Heart left ventricle (tissue), 16 donors: ENCODE measurements at regions not wholly inside any gene's neighbourhood (a gene's known extent, or its start where the extent isn't known, plus 50 kb on each side); places are given as distances from the start of the nearest gene placed in this dataset.

Experiments used
- ATAC-seq, 4 donors: fragments of 200-7000 bp; cut with Tn5 transposase; one replicate each; pipeline ENCODE4 v1.9.1; 2020 to 2022; ENCODE audit warnings: moderate library complexity in 4 of 4, mild to moderate bottlenecking in 3 of 4, moderate number of reproducible peaks in 1 of 4
- DNase-seq, 5 donors: peaks; one replicate each; pipeline ENCODE4 v3.0.0-alpha.2; 2020
- H3K27ac ChIP-seq, 12 donors: fragments of 200-600 bp; sonication (generic) in 4 of 12; one replicate each; pipeline versions ENCODE4 v1.5.0 to v1.8.0; 2016 to 2022; ENCODE audit warnings: mild to moderate bottlenecking in 2 of 12
- H3K27me3 ChIP-seq, 9 donors: fragments of 200-600 bp; sonication (generic) in 2 of 9; one replicate each; pipeline versions ENCODE4 v1.5.1 to v1.8.0; 2016 to 2022; ENCODE audit warnings: mild to moderate bottlenecking in 3 of 9
- H3K36me3 ChIP-seq, 9 donors: fragments of 200-600 bp; sonication (generic) in 2 of 9; one replicate each; pipeline versions ENCODE4 v1.5.0 to v1.8.0; 2018 to 2022; ENCODE audit warnings: mild to moderate bottlenecking in 2 of 9
- H3K4me1 ChIP-seq, 12 donors: fragments of 200-600 bp; sonication (generic) in 4 of 12; one replicate each; pipeline versions ENCODE4 v1.5.0 to v1.8.0; 2016 to 2022; ENCODE audit warnings: mild to moderate bottlenecking in 3 of 12
- H3K4me3 ChIP-seq, 12 donors: fragments of 200-600 bp; sonication (generic) in 4 of 12; one replicate each; pipeline versions ENCODE4 v1.5.0 to v1.8.0; 2017 to 2022; ENCODE audit warnings: mild to moderate bottlenecking in 9 of 12, moderate library complexity in 4 of 12
- H3K9me3 ChIP-seq, 12 donors: fragments of 200-600 bp; sonication (generic) in 4 of 12; one replicate each; pipeline versions ENCODE4 v1.5.0 to v1.8.0; 2016 to 2022; ENCODE audit warnings: mild to moderate bottlenecking in 1 of 12
- POLR2A ChIP-seq, 2 donors: fragments of 450-650 bp; IDR thresholded peaks; one replicate each; pipeline ENCODE4 v1.6.1; 2017; ENCODE audit warnings: antibody characterized with exemption in 2 of 2, mild to moderate bottlenecking in 2 of 2, moderate library complexity in 2 of 2
- WGBS, 4 donors: extraction: QIAGEN DNeasy Blood & Tissue Kit in 2 of 4; methylation state at CpG; one replicate each; pipeline versions ENCODE4 v1.1.5 to v1.1.7; 2013 to 2018; 5-methylcytosine and 5-hydroxymethylcytosine counted together
- intact Hi-C, 10 donors: fragments of 100-400 bp; cut with DNase I; formaldehyde crosslinking; loops; one replicate each; pipeline versions ENCODE4 v1.11.1 to v1.14.2; 2022
- TF ChIP-seq, protein P1 (sequence below), 12 donors: fragments of 200-600 bp; sonication (generic) in 4 of 12; IDR thresholded peaks; one replicate each; pipeline versions ENCODE4 v1.5.0 to v1.8.0; 2018 to 2022; ENCODE audit warnings: antibody characterized with exemption in 12 of 12, mild to moderate bottlenecking in 5 of 12
- donor health status: ischemic (EF 13 %, LVEDD 7.1; RV severe dilation, severe dysfunction).
- donor health status: healthy with polysubstance abuse.
- donor health status: DM: no; HTN: yes; CAD: no.
- donor health status: DM: no; HTN: no; CAD: no.
- donor health status: ischemic (EF 25% LVEDD 6.9; RV normal size, moderate dysfunction).
- donor health status: ischemic (EF 25% LVEDD 5.7; RV mildly dilated, moderate dysfunction).
- donor health status: healthy.
- donor health status: DM: yes; HTN: yes; CAD: no.
- donor health status: ischemic (EF 35%, LVEDD 5.7; RV mildly dilated, moderate dysfunction).
- donor health status: nonischemic (EF 11% LVEDD 7.7; RV severe dilation, severe dysfunction).
- donor health status: DM: yes; HTN: yes; CAD: no.
- donor health status: PGD.
- donor health status: ischemic (EF 29% LVEDD 5.4; RV normal size, mild dysfunction).
- donor health status: nonischemic (EF 23%, LVEDD 6.1; RV moderate dilation, normal function).

DNA sequence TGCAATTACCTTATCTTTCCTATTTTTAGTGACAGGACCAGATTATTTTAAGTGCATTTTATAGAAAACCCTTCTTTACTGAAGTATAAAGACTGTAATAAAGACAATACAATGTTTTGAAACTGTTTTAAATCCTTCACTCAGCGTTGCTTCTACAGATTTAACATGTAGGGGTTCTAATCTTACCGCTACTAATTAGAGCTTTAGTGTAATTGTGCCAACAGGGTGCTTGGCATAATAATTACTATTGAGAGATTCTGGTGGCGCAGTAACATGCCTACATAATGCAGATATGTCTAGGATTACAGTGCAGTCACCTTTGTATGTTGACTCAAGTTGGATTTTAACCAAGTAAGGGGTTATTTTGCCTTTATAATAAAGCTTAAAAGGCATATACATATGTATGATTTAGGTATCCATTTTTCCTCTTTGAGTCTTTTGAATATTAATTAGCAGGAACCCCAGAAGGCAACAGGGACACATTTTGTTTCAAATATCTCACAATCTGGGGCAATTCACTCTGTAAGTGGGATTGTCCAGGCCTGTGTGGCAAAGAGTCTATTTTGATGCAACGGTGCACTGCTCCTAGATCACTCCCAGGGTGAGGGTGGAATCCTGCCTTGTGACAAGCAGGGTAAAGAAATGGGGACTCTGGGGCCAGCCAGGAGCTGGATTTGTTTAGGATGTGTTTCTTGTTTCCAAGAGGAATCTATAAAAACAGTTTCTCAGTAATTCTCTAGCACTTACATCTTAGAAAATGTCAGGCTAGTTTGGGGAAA, 604.7 kb upstream of the SALL1 start:
- intact Hi-C loops, result no loop called here
- H3K36me3 ChIP-seq, result no peaks in the 10 kb centered on the region
- H3K9me3 ChIP-seq, result no peaks in the 10 kb centered on the region
- 68 to 78% (median 72%) methylated on average over 4 of the region's 4 CpGs for WGBS, 4 donors
- TF ChIP-seq POLR2A (IDR thresholded peaks at IDR 0.05), result no peak
- TF ChIP-seq, protein P1, sequence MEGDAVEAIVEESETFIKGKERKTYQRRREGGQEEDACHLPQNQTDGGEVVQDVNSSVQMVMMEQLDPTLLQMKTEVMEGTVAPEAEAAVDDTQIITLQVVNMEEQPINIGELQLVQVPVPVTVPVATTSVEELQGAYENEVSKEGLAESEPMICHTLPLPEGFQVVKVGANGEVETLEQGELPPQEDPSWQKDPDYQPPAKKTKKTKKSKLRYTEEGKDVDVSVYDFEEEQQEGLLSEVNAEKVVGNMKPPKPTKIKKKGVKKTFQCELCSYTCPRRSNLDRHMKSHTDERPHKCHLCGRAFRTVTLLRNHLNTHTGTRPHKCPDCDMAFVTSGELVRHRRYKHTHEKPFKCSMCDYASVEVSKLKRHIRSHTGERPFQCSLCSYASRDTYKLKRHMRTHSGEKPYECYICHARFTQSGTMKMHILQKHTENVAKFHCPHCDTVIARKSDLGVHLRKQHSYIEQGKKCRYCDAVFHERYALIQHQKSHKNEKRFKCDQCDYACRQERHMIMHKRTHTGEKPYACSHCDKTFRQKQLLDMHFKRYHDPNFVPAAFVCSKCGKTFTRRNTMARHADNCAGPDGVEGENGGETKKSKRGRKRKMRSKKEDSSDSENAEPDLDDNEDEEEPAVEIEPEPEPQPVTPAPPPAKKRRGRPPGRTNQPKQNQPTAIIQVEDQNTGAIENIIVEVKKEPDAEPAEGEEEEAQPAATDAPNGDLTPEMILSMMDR (IDR thresholded peaks at IDR 0.05), result no peak
- H3K27me3 ChIP-seq, result peaks cover 0 to 37% (median 0%) of the 10 kb centered on the region in 9 donors
- H3K4me1 ChIP-seq, result no peaks in the 10 kb centered on the region
- ATAC-seq, result no peak
- no peak overlapping the region for H3K4me3 ChIP-seq
- H3K27ac ChIP-seq, result no peak overlapping the region
- no peak for DNase-seq

DNA sequence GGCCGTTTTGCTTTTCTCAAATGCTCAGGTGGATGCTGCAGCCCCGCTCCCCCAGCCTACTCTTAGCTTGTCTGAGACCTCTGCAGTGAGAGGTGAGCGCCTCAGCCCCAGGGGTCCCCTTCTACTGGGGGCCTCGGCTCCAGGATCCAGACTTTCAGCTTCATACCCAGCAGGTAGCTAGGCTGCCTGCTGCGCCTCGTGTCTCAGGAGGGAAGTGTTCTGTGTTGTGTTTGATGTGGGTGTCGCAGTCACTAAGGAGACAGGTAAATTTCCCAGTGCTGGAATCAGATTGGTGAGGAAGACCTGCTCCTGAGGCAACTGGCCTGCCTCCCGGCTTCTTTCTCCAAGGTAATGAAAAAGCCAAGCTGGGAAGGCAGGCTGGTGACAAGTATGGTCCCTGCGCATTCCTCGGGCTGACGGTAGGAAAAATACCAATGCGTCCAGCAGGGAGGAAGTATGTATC, 604.0 kb upstream of the SALL1 start:
- Histone ChIP-seq H3K4me3 (no peak overlapping the region), H3K4me1 (no peaks in the 10 kb centered on the region), H3K27me3 (peaks cover 0 to 36% (median 0%) of the 10 kb centered on the region in 9 donors), H3K27ac (no peak overlapping the region), H3K9me3 (no peaks in the 10 kb centered on the region), H3K36me3 (no peaks in the 10 kb centered on the region)
- no peak for TF ChIP-seq POLR2A (IDR thresholded peaks at IDR 0.05)
- TF ChIP-seq, protein P1 (IDR thresholded peaks at IDR 0.05), result no peak
- intact Hi-C loops, result no loop called here
- ATAC-seq (no peak), DNase-seq (no peak)
- 20 to 28% (median 27%) methylated on average over 12 of the region's 12 CpGs for WGBS, 4 donors

DNA sequence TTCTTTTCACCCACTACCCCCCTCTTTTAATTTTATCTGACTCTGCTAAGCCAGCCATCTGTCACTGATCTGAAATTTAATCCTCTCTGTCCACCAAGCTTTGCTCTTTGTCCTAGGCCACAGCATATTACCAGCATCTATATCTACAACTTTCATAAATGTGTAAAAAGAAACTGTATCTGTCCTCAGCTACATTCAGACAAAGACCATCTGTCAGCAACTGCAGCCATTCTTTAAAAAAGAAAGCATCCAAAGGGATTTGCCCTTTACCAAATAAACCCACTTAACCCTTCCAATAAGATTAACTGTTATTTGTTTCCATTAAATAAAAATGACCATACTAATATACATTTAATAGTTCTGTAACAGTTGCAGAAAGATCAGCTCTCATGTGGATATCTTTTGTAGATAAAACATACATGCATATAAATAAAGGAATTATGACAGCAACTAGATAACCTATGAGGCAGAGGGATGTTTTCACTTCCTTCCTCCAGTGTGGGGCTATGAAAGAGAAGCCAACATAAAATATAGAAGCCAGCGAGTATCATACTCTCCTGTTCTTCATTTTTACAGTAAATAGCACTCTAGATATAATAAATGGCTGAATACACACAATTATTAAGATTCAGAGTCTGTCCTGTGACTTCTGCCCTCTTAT, 602.5 kb upstream of the SALL1 start:
- Histone ChIP-seq H3K27me3 (peaks cover 0 to 24% (median 0%) of the 10 kb centered on the region in 9 donors), H3K36me3 (no peaks in the 10 kb centered on the region), H3K4me1 (no peaks in the 10 kb centered on the region), H3K4me3 (no peak overlapping the region), H3K9me3 (no peaks in the 10 kb centered on the region), H3K27ac (no peak overlapping the region)
- intact Hi-C loops, result no loop called here
- TF ChIP-seq, protein P1 (IDR thresholded peaks at IDR 0.05), result no peak
- TF ChIP-seq POLR2A (IDR thresholded peaks at IDR 0.05), result no peak
- DNase-seq (no peak), ATAC-seq (no peak)
- 32 to 62% (median 41%) methylated on average over 1 of the region's 1 CpG for WGBS, 4 donors

DNA sequence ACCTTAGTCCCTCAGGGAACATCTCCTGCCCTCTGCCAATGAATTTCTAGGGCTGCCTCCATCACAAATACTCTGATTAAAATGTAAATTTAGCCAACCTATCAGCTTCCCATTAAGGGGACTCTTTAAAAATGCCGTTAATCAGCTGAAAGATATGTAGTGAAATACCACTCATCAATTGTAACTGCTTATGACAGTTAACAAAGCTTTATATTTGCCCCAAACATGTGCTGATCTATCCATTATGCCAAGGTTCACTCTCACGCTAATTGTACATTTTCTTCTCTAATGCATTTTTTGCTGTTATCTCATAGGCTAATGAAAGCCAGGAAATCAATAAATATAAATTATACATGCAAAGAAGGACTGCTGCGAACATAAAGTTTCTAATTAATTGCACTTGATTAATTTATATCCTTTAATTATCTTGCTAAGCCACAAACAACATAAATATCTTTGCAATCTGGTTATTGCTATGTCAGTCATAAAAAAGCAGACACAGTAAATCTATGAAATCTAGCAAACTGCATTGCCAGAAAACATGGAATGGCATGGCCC, 601.4 kb upstream of the SALL1 start:
- no peak overlapping the region for H3K27ac ChIP-seq
- H3K36me3 ChIP-seq, result no peaks in the 10 kb centered on the region
- no peaks in the 10 kb centered on the region for H3K9me3 ChIP-seq
- 80 to 84% (median 81%) methylated on average over 3 of the region's 3 CpGs for WGBS, 4 donors
- no peak for DNase-seq
- H3K4me1 ChIP-seq, result no peaks in the 10 kb centered on the region
- H3K4me3 ChIP-seq, result no peak overlapping the region
- intact Hi-C loops, result no loop called here
- ATAC-seq, result no peak
- peaks cover 0 to 22% (median 2%) of the 10 kb centered on the region in 9 donors for H3K27me3 ChIP-seq
- TF ChIP-seq, protein P1 (IDR thresholded peaks at IDR 0.05), result no peak
- TF ChIP-seq POLR2A (IDR thresholded peaks at IDR 0.05), result no peak
